WERI-Rb-1 (cell line): ENCODE measurements at regions not wholly inside any gene's neighbourhood (a gene's known extent, or its start where the extent isn't known, plus 50 kb on each side); places are given as distances from the start of the nearest gene placed in this dataset.

Source experiments
- DNase-seq: peaks from one replicate; pipeline ENCODE4 v3.0.0-alpha.2; 2020
- H3K27ac ChIP-seq: fragments of 250-450 bp; sonication (Bioruptor Pico); 2 replicates; pipeline ENCODE4 v1.5.1; 2020; ENCODE audit warnings: mild to moderate bottlenecking, moderate library complexity
- H3K27me3 ChIP-seq: fragments of 250-450 bp; sonication (Bioruptor Pico); 2 replicates; pipeline ENCODE4 v1.5.1; 2021; ENCODE audit warnings: mild to moderate bottlenecking, low read depth, moderate library complexity; ENCODE audit not compliant: insufficient read depth, severe bottlenecking
- H3K36me3 ChIP-seq: fragments of 250-450 bp; sonication (Bioruptor Pico); 2 replicates; pipeline ENCODE4 v1.5.1; 2020; ENCODE audit warnings: mild to moderate bottlenecking, moderate library complexity
- H3K4me3 ChIP-seq: 2 replicates; pipeline ENCODE4 v1.5.1; 2011; ENCODE audit warnings: low read depth, mild to moderate bottlenecking, control low read depth, low read length
- H3K9me3 ChIP-seq: fragments of 250-450 bp; sonication (Bioruptor Pico); 2 replicates; pipeline ENCODE4 v1.5.1; 2021; ENCODE audit warnings: mild to moderate bottlenecking, moderate library complexity; ENCODE audit not compliant: severe bottlenecking
- TF ChIP-seq, protein P1 (sequence below): IDR thresholded peaks from 2 replicates; pipeline ENCODE4 v1.5.1; 2011; ENCODE audit warnings: low read depth, mild to moderate bottlenecking, control low read depth, inconsistent platforms, low read length

DNA sequence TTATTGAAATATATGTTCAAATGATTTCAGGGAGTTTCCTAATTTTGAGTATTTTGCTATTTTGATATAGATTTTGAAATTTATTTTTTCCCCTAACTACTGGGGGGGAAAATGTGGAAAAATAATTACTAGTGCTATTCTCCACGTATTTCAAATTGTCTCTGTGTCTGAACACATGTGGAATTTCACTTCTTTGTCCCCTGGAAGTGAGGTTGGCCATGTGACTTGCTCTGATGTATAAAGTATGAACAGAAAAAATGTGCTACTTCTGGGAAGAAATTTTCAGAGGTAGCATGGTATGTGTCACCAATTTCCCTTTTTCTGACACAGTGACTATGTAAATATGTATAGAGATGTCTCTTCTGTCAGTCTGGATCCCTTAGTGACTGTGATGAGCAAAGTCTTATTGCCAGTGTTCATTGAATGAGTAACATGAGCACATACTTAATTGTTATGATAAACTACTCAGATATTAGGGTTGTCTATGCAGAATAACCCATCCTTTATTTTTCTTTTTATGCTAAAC is 215.4 kb upstream of the CCN2 start:
- Histone ChIP-seq H3K36me3 (no peaks in the 10 kb centered on the region), H3K27ac (no peak overlapping the region), H3K4me3 (no peak overlapping the region), H3K27me3 (peaks cover 44% of the 10 kb centered on the region), H3K9me3 (no peaks in the 10 kb centered on the region)
- DNase-seq = no peak
- TF ChIP-seq, protein P1, sequence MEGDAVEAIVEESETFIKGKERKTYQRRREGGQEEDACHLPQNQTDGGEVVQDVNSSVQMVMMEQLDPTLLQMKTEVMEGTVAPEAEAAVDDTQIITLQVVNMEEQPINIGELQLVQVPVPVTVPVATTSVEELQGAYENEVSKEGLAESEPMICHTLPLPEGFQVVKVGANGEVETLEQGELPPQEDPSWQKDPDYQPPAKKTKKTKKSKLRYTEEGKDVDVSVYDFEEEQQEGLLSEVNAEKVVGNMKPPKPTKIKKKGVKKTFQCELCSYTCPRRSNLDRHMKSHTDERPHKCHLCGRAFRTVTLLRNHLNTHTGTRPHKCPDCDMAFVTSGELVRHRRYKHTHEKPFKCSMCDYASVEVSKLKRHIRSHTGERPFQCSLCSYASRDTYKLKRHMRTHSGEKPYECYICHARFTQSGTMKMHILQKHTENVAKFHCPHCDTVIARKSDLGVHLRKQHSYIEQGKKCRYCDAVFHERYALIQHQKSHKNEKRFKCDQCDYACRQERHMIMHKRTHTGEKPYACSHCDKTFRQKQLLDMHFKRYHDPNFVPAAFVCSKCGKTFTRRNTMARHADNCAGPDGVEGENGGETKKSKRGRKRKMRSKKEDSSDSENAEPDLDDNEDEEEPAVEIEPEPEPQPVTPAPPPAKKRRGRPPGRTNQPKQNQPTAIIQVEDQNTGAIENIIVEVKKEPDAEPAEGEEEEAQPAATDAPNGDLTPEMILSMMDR = no peak

DNA sequence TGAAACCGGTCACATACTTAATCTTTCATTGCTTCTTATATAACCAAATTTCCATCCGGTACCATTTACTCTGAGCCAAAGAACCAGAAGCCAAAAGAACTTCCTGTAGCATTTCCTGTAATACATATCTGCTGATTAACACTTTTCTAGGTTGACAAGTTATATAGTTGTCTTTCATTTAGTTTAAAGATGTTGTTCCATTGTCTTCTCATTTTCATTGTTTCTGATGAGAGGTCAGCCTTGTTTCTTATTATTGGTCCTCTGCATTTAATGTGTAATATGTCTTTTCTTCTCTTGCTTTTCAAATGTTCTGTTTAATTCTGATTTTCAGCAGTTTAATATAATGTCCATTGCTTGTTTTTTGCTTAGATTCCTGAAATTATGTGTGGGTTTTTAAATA is 214.5 kb upstream of the CCN2 start:
- DNase-seq = no peak

DNA sequence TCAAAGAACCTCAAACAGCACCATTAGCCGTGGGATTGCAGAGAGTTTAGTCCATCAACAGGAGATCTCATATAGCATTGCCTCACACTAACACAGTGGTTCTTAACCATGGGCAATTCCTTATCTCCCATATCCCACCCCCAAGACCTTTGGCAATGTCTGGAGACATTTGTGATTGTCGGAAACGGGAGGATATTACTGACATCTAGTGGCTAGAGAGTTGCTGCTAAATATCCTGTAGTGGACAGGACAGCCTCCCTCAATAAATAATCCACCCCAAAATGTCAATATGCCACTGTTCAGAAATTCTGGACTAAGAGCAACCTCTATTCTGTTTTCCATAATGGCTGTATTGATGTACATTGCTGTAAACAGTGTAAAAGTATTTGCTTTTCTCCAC is 210.1 kb upstream of the CCN2 start:
- no peak for DNase-seq

More for the DNA sequence above, 214.5 kb upstream of the CCN2 start:
- TF ChIP-seq, protein P1 = no peak
- no peak overlapping the region for H3K27ac ChIP-seq
- peaks cover 38% of the 10 kb centered on the region for H3K27me3 ChIP-seq
- H3K9me3 ChIP-seq = no peaks in the 10 kb centered on the region
- no peak overlapping the region for H3K4me3 ChIP-seq
- no peaks in the 10 kb centered on the region for H3K36me3 ChIP-seq

DNA sequence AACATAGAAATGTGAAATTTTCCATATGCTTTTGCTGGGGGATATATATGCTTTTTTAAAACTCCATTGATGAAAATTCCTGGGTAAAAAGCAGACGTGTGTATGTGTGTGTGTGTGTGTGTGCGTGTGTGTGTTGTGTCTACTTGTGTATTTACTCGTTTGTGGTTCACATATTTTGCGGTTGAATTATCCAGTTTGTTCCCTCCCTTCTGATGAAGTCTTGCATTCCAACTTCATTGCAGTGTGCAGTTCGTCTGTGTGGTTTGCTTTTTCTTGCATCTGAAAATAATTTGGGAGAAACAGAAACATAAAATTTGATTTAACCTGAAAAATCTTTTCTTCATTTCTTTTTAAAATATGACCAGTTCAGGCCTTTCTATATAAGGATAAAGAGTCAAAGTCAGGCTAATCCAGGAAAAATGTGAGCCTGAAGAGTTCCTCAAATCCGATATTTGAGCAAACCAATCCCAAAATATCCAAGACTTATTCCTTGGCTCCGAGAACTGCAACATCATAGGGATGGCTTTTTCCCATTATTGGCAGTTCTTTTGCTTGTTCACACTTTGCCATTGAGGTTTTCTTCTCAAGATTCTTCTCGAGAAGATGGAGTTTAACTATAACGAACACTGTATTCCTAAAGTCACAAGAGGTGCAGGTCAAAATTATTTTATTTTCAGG is 202.2 kb upstream of the CCN2 start:
- no peak overlapping the region for H3K4me3 ChIP-seq
- no peak for DNase-seq
- no peaks in the 10 kb centered on the region for H3K9me3 ChIP-seq
- peaks cover 44% of the 10 kb centered on the region for H3K27me3 ChIP-seq
- H3K36me3 ChIP-seq = no peaks in the 10 kb centered on the region
- no peak overlapping the region for H3K27ac ChIP-seq
- TF ChIP-seq, protein P1 = no peak

More for the DNA sequence above, 210.1 kb upstream of the CCN2 start:
- H3K4me3 ChIP-seq = no peak overlapping the region
- TF ChIP-seq, protein P1 = peak; percentile 47
- no peak overlapping the region for H3K27ac ChIP-seq
- no peaks in the 10 kb centered on the region for H3K9me3 ChIP-seq
- peaks cover 30% of the 10 kb centered on the region for H3K27me3 ChIP-seq
- H3K36me3 ChIP-seq = no peaks in the 10 kb centered on the region

DNA sequence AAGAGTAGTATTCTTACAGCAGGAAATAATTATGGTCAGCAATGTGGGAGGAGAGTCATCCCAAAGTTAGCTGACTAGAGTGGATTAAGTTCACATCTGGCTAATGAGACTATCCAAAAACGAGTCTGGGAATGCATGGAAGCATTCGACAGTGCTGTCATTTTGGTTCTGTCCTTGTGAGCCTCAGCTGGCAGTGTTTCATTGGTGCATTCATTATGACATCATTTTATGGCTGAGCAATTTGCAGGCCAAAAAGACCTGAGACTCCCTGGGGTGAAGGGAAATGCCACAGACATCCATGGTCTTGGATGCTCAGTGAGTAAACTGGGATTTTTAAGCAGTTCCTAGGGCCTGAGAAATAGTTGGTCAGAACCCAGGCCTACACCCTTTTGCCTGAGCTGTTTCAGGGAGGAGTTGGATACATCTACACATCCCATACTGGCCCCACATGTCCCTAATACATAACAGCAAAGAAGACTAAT is 196.4 kb upstream of the CCN2 start:
- H3K27ac ChIP-seq = no peak overlapping the region
- no peaks in the 10 kb centered on the region for H3K9me3 ChIP-seq
- peaks cover 51% of the 10 kb centered on the region for H3K27me3 ChIP-seq
- no peak for DNase-seq
- H3K36me3 ChIP-seq = no peaks in the 10 kb centered on the region
- TF ChIP-seq, protein P1 = no peak
- no peak overlapping the region for H3K4me3 ChIP-seq

DNA sequence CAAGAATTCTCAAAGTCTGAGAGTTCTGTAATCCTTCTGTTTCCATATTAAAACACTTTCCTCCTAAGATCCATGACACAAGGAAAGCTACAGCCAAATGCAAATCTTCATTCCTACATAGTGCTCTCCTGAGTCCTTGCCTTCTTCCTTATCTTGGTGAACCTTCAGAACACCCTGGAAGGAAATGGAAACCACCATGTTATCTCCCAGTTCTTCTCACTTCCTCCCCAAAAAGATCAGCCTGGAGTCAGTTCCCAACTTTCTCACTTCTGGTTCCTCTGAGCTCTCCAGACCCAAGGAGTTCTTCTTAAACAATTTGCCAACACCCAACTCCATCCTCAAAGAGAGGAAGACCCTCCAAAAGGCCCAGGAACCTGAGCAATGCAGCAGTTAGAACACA is 193.3 kb upstream of the CCN2 start:
- Histone ChIP-seq H3K36me3 (no peaks in the 10 kb centered on the region), H3K9me3 (no peaks in the 10 kb centered on the region), H3K27ac (no peak overlapping the region), H3K27me3 (peaks cover 53% of the 10 kb centered on the region), H3K4me3 (no peak overlapping the region)
- no peak for DNase-seq
- TF ChIP-seq, protein P1 = no peak
